ENCODE measurements at regions not wholly inside any gene's neighbourhood (a gene's known extent, or its start where the extent isn't known, plus 50 kb on each side); places are given as distances from the start of the nearest gene placed in this dataset.

- intact Hi-C loops (cut with DNase I) = no loop called here
- DNase-seq (ENCODE audit: low spot score) = no peak
Observed at GRCh38 chr15:39529457-39529856, 51.4 kb upstream of the THBS1 start.

GRCh38 chr15:39530480-39531342 lies 50.2 kb upstream of the THBS1 start:
- DNase-seq (ENCODE audit: low spot score) = no peak

More at GRCh38 chr15:39530480-39531342, 50.2 kb upstream of the THBS1 start:
- intact Hi-C loops (cut with DNase I) = no loop called here
